ENCODE measurements at regions not wholly inside any gene's neighbourhood (a gene's known extent, or its start where the extent isn't known, plus 50 kb on each side); places are given as distances from the start of the nearest gene placed in this dataset.
"Not testable (repeated sequence)": the region's sequence is repeated elsewhere in the genome, so short reads cannot be mapped to it uniquely, and the experiment has no call there.

DNA sequence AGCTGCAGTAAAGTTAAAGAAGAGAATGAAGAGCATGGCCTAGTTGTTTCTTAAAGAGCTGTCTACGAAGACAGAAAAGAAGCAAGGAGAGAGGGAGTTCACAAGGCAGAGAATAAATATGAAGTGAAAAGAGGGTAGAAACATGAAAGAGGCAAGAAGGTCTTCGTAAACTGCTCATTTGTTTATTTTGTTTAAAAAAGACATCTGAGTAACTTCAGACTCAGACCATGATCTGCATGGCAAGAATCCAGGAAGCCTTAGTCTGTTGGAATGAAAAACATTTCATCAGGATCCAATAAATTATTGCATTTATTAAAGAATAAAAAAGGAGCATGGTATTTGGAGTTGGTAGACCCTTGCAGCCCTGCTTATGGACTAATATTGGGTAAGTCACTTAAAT, 151.1 kb downstream of the SEM1 start:
- DNase-seq, result no peak

DNA sequence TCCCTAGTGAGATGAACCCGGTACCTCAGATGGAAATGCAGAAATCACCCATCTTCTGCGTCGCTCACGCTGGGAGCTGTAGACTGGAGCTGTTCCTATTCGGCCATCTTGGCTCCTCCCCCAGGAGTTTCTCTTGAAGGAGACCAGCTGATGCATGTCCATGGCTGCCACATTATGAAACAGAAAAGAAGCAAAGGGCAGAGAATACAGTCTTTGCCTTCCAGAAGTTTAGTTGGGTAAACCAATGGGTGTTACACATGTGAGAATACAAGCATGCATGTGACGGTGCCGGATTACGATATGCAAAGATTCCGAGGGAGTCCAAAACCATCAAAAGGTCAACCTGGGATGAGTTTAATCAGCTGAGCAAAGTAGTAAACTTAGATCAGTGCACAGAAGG, 151.6 kb downstream of the SEM1 start:
- no peak for DNase-seq

DNA sequence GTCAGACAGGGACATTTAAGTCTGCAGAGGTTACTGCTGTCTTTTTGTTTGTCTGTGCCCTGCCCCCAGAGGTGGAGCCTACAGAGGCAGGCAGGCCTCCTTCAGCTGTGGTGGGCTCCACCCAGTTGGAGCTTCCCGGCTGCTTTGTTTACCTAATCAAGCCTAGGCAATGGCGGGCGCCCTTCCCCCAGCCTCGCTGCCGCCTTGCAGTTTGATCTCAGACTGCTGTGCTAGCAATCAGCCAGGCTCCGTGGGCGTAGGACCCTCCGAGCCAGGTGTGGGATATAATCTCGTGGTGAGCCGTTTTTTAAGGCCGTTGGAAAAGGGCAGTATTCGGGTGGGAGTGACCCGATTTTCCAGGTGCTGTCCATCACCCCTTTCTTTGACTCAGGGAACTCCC, 152.0 kb downstream of the SEM1 start:
- DNase-seq, result not testable (repeated sequence)

DNA sequence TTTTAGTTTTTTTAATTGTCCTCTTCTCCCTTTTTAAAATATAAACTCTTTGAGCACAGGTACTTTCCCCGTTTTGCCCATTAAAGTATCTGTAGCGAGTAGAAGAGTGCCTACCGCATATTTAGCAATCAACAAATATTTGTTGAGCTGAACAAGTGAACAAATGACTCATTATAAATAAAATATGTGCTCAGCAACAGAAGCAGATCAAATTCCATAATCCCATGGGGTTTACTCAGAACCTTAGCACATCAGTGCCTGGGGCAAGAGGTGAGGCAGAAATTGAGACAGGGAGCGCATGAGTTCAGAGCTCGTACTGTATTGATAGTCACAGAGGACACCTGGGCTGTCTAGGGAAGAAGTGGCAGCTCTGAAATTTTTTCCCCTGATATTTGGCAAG, 161.0 kb downstream of the SEM1 start:
- no peak for DNase-seq

DNA sequence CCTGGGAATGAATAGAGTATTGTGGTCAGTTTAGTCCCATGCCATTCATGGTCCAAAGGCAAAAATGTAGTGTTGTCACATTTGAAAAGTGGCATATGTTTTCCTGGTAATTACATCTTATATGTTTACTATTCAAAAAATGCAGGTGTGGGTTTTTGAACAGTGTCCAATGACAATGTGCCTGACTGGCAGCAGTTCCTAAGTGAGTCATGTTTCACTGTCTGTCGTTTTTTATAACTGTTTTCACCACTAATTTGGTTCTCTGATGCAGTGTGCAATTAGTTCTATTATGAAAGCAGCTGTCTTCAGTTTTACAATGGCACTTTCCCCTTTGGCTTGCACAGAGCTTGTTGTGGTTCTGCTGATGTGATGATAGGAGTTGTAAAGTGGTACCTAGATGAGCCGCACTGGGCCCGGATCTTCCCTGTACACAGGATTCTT, 162.3 kb downstream of the SEM1 start:
- no peak for DNase-seq

DNA sequence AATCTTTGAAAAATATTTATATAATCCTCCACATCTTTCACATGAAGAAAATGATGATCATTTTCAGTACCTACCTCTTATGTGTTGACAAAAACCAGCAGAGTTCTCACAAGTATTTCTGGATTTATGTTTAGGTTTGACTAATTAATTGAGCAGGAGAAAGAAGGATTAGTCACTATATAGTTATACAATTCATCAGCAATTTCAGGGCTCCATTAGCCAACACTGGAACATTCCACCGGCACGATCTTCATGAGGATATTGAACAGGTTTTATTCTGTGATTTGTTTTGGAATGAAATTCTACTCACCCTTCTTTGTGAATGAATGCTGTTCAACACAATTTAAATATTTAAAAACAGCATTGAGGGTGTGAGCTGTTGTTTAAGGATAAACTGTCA, 163.2 kb downstream of the SEM1 start:
- DNase-seq, result no peak

DNA sequence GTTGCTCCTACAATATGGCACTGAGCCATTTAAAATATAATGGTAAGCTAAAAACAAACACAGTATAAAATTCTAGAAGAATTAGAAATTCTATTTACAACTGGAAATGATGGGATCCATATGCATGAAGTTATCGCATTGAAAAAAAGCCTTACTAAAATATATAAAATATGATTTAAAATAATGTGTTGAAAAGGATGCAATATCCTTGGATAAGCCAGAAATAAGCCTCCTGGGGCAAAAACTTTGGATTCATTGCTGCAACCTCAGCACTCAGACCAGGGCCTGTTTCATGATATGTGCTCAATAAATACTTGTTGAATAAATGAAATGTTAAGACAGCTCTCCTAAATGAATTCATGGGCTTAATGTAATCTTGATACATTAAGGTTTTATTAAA, 170.2 kb downstream of the SEM1 start:
- DNase-seq, result no peak

DNA sequence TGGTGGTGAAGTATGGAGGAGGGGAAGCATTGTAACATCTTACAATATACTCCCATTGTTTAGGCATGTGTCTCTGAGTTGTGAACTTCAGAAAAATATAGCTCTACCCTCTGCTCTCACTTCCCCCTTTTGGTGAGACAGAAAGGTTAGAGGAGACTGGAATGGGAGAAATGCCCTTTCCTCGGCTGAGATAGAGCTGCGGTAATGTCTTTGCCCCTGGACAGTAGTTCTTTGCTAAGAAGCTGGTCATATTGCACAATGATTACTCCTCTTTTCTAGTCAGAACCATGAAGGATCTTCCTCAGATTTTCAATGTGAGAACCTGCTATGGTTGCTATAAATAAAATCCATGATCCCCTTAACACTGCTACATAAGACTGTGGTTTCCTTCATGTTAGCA, 171.0 kb downstream of the SEM1 start:
- DNase-seq, result no peak

DNA sequence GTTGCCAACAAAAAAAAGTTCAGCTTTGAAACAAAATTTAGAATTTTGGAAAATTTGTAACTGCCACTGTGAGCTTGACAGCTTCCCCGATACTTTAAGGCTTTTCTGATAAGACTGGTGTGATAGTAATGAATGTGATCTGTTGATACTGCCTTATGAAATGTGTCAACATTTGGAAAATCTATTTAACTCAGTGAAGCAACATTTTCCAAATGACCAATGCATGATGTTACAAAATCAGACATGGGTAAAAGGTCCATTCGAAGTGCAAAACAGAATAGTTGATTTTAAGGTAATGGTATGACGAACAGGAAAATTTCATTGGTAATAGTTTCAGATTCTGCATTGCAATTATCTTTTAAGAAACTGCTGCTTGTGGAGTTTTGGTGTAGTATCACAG, 175.4 kb downstream of the SEM1 start:
- DNase-seq, result no peak

DNA sequence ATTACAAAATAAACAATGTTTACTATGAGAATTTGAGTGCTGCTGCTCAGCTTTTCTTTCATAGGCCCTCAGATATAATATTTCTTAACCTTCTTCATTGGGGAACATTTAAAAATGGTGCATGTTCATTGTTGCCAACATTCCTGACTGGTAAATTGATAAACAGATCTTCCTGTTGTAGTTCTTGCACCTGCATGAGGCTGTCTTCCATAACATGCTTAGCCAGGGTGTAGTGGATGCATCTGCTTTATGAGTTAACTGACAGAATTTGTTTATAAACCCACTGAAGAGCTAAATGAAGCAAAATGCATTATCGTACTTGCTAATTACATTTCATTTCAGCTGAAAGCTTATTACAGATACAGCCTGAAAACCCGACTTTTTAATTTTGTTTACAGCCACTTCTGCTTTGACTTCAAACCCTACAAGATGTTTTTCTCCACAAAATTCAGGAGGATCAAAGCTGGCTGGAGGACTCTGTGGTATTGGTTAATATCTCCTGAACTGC, 177.2 kb downstream of the SEM1 start:
- DNase-seq, result no peak

DNA sequence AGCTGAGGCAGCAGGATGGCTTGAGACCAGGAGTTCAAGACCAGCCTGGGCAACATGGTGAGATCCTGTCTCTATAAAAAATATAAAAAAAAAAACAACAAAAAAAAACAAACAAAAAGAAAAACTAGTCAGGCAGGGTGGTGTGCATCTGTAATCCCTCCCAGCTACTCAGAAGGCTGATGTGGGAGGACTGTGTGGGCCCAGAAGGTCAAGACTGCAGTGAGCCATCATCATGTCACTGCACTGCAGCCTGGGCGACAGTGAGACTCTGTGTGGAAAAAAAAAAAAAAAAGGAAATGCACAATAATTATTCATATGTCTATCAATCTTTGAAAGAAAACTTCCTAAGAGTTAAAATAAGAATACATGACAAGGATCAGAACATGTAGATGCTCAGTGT, 178.3 kb downstream of the SEM1 start:
- DNase-seq, result no peak

DNA sequence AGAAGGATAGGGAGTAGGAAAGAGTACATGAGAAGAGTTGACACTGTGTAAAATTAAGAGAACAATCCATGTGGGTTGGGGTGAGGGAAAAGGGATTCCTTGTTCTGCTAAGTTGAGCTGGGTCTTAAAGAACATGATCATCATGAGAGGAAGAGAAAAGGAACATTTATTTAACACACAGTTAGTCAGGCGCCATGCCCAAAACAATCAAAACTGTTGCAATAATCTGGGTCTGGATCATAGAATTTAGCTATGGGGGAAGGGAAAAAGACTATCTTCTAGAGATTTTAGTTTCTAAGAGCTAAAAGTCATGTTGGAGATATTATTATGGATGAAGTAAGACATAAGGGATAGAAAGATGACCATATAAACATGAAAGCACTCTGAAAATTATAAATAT, 178.9 kb downstream of the SEM1 start:
- DNase-seq, result no peak

DNA sequence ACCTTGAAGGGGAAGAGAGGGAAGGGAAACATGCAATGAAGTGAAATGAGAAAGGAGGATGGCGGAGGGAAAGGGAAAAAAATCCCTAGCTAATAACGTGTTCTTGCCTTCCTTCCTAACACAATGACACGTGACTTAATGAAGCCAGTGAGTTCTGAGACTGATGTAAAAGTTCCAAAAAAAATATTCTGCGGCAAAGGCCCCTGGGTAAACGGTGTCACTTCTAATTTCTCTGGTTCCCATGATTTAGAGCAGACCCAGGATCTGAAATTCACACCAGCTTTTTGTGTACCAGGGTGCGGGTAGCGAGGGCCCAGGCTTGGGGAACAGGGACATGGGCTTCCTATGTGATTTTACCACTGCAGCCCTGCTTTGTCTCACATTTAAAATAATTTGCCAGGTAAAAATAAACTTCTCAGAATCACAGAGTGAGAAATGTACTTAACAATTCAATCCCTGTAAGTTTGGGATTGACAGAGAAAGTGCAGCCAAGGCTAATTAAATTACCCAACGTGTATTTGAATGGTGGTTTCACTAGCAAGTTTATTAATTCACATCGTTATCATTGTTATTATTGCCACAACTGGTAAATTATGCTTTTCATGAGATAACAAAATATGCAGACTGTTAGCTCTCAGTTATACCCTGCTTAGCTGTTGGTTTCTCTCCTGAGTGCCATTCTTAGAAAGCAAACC, 182.4 kb downstream of the SEM1 start:
- no peak for DNase-seq

DNA sequence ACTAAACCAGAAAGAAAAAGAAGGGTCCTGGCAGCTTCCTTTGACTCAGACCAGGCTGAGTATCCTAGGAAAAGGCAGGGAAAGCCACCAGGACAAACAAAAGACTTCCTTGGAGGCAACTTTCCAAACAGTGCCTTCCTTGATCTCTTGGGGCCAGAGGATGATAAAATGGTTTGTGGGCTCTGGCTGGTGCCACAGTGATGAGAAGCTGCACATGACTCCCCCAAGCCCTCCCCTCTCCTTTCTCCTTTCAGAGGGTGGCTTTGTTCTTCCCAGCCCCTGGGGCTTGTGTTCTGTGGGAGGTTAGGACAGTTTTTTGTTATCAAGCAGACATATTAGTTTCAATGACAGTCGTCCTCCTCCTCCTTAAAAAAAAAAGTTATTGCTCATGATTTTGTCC, 183.2 kb downstream of the SEM1 start:
- DNase-seq, result no peak

DNA sequence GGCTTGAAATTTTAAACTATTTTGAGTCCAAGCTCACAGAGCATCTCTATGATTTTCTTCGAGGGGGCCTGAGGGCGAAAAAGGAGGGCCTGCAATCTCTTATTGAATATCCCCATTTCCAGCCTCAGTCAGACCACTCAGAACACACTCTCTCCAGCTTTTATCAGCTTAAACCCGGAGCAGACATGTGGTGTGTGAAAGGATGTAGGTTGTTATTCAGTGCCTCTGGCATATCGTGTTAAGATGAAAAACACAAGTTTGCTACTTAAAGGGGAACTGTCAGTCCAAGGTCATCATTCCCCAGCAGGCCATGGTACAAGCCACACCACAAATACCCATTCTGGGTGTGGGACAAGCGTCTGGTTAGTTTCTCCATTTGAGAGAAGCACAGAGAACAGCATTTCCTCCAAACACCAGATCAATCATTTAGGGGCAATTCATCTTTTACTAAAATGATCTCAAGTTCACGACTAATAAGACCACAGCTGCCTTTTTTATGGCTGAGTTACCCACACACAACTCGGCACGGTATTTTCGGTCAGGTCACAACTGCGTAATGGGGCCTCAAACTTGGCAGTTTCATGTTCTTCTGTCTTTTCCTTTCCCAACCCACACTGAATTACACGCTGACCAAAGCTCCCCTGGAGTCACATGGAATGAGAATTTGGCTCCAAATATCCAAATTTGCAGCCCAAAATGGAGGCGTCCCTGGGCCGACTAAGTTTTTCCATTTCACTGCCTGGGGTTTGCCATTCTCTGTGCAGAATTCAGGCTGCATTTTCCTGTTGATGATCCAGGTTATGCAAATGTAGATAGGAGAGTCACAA, 188.4 kb downstream of the SEM1 start:
- DNase-seq, result no peak

DNA sequence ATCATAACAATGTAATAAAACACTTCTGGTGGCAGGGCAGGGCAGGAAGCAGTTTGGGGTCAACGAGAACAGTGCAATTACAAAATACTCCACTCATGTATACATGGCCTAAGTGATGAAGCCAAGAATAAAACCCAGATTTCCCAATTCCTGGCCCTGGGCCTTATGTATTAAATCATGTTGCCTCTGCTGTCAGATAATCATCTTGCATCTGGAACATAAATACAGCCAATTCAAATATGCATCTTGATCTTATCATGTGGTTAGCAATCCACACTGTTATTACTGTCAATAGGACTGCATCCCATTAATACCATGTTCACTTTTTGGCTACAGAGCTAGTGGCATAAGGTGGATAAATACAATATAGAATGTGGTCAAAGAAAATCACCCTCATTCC, 186.5 kb upstream of the SLC25A13 start:
- no peak for DNase-seq

DNA sequence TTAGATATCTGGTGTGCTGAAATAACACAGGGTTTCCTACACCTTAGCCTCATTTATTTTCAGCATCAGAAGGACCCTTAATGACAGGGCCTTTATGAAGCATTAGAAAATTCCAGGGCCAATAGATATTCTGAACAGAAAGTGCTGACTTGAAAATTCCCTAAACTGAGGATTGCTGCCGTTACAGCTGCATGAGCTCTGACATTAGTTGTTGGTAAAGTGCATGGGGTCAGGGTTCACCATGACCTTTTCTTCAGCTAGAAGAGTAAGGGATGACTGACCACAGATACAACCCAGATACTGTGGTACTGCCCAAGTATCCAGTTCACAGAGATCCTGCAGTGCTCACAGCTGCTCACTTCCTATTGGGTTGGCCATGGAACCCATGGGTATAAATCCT, 181.7 kb upstream of the SLC25A13 start:
- no peak for DNase-seq

DNA sequence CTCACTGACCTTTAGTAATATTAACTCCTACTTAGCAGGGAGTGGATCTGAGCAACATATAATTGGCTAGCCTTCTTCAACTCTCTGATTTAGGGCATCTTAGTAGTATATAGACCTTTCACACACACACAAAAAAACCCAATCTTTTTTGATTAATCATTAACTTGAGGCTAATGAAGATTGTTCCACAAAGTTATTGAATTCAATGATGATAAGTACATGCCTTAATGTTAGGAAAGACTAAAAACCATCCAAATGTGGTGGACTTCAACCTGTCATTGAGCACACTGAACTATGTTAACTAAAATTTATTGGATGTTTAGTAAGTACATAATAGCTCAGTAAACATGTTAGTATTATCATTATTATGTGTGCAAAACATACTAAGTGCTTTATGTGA, 179.4 kb upstream of the SLC25A13 start:
- no peak for DNase-seq

DNA sequence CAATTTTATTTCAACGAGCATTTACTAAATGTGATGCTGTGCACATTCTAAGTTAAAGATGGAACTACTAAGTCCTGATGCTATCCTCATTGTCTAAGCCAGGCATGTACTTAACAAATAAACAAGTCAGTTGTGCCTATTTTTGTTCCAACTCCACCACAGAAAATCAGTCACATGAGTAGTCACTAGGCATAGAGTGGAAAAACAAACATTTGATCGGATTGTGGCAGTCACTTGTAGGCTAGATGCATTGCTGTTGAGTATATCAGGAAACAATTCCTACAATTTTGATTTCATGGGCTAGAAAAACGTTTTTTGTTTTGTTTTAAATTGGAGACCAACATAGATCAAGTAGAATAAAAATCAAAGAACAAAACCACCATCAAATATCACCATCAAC, 177.6 kb upstream of the SLC25A13 start:
- DNase-seq, result no peak

DNA sequence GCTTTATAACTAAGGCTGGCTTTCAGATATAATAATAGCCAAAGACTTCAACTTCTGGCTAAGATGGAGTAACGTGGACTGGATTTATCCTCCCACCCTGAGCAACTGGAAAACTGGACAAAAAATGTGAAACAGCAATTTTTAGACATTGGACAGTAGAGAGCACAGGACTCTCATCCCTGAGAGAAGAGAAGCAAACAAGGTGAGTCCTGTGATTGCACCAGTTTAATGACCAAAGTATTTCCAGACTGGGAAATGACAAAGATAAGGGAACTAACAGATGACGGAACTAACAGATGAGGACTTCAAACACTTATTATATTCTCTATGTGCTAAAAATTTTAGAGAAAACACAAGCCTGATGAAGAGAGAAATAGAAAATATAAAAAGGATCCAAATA, 175.7 kb upstream of the SLC25A13 start:
- no peak for DNase-seq

DNA sequence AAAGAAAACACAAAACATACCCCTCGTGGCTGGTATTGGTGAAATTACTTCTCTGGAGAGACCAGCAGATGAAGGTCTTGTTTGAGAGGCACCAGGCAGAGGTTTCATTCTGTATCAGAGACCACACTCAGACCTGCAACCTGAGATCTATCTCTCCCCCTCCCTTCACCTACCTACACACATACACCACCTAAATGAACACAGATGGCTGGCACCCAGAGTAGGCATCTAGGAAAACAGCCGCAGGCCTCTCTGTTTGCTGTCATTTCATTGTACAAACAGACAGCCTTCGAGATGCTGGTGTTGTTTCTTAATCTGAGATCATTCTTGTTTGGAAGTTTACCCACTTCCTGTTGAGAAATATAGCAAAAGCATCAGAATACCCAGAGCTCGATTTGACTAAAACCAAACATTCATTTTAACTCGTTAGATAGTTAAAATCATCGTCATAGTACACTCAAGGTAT, 173.9 kb upstream of the SLC25A13 start:
- no peak for DNase-seq

DNA sequence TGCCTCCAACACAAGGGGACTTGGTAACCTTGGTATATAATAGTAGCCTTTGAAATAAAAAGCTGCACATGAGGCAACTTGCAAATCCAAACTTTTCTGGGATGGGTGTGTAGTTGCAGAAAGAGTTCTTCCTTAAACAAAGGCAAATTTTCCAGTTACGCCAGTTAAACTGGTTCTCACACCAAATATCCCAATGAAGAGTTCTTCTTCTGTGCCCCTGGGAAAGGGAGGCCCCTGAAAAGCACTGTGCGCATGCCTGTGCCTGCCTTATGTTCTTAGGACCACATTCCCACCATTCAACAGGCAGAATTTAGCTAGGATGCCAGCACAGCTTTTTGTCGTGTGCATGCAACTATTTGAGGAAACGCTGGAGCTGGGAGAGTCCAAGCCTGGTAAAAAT, 164.8 kb upstream of the SLC25A13 start:
- no peak for DNase-seq

DNA sequence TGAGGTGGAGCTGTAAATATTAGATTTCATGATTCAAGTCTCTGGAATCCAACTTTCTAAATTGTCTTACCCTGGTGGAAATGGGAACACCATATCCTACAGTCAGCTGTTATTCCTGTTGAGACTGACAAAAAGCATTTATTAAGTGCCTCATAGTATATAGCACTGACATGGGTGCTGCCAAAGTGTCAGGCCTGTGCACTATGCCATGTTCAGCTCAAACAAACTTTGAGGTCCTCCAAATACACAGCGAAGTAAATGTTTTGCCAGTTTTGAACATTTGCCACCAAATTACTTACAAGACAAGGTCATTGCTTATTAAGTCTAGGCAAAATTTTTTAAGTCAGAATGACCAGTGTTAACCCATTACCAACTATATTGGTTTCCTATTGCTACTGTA, 162.9 kb upstream of the SLC25A13 start:
- no peak for DNase-seq

DNA sequence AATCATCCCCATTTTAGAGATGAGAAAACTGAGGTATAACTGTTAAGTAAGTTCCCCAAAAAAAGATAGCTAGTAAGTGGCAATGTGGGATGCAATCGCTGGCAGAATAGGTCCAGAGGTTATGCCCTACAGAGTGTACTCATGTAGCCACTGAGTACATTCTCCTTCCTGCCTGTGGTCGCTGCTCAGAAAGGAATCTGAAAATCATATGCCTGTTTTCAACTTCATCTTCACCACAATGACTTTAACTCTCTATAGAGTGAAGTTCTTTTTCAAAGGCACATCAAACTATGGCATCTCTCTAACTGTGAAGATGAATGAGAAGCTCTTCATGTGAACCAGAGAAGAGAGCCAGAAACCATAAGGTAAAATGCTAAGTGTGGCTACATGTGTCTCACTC, 162.2 kb upstream of the SLC25A13 start:
- DNase-seq, result no peak

All from dermis blood vessel endothelial cell (primary cell).